Smooth muscle cell (in vitro differentiated cells): ENCODE measurements at regions not wholly inside any gene's neighbourhood (a gene's known extent, or its start where the extent isn't known, plus 50 kb on each side); places are given as distances from the start of the nearest gene placed in this dataset.
A peak's percentile ranks its signal among the peaks of the same experiment; 100 is the strongest.

Source experiments
- DNase-seq: peaks from one replicate; lab custom pipeline; 2025; ENCODE audit not compliant: unreplicated experiment; lab: John Stamatoyannopoulos, UW
- H2AFZ ChIP-seq: fragments of 200-600 bp; sonication (generic); 2 replicates; pipeline ENCODE4 v1.6.0; 2016; ENCODE audit warnings: antibody characterized with exemption, low read depth, mild to moderate bottlenecking
- H3F3A ChIP-seq: fragments of 200-600 bp; sonication (generic); 2 replicates; pipeline ENCODE4 v1.6.0; 2017; ENCODE audit warnings: antibody characterized with exemption, low read depth
- H3K27ac ChIP-seq: fragments of 200-600 bp; sonication (generic); 2 replicates; pipeline ENCODE4 v1.5.1; 2016; ENCODE audit warnings: low read depth, mild to moderate bottlenecking
- H3K27me3 ChIP-seq: fragments of 200-600 bp; sonication (generic); 2 replicates; pipeline ENCODE4 v1.6.1; 2016; ENCODE audit warnings: low read depth, mild to moderate bottlenecking
- H3K36me3 ChIP-seq: fragments of 200-600 bp; sonication (generic); 2 replicates; pipeline ENCODE4 v1.5.1; 2016; ENCODE audit warnings: low read depth
- H3K4me1 ChIP-seq: fragments of 200-600 bp; sonication (generic); 2 replicates; pipeline ENCODE4 v1.5.1; 2016; ENCODE audit warnings: low read depth
- H3K4me2 ChIP-seq: fragments of 200-600 bp; sonication (generic); 2 replicates; pipeline ENCODE4 v1.6.0; 2016; ENCODE audit warnings: mild to moderate bottlenecking
- H3K4me3 ChIP-seq: fragments of 200-600 bp; sonication (generic); 2 replicates; pipeline ENCODE4 v1.5.1; 2016; ENCODE audit warnings: mild to moderate bottlenecking
- H3K79me2 ChIP-seq: fragments of 200-600 bp; sonication (generic); 2 replicates; pipeline ENCODE4 v1.6.0; 2016; ENCODE audit warnings: low read depth, mild to moderate bottlenecking
- H3K9ac ChIP-seq: fragments of 200-600 bp; sonication (generic); 2 replicates; pipeline ENCODE4 v1.6.0; 2016; ENCODE audit warnings: low read depth
- H3K9me3 ChIP-seq: fragments of 200-600 bp; sonication (generic); replicated peaks from 2 replicates; pipeline ENCODE4 v1.5.1; 2016; ENCODE audit warnings: low read depth
- H4K20me1 ChIP-seq: fragments of 200-600 bp; sonication (generic); 2 replicates; pipeline ENCODE4 v1.6.0; 2016; ENCODE audit warnings: low read depth
- WGBS: methylation state at CpG from one replicate; pipeline ENCODE4 v1.1.7; 2016; ENCODE audit warnings: low lambda C conversion rate; 5-methylcytosine and 5-hydroxymethylcytosine counted together
- TF ChIP-seq, protein P1 (sequence below): fragments of 200-600 bp; sonication (generic); IDR thresholded peaks from 2 replicates; pipeline ENCODE4 v1.5.1; 2017; ENCODE audit warnings: borderline replicate concordance, mild to moderate bottlenecking, antibody characterized with exemption; ENCODE audit not compliant: insufficient read depth, poor library complexity, severe bottlenecking

DNA sequence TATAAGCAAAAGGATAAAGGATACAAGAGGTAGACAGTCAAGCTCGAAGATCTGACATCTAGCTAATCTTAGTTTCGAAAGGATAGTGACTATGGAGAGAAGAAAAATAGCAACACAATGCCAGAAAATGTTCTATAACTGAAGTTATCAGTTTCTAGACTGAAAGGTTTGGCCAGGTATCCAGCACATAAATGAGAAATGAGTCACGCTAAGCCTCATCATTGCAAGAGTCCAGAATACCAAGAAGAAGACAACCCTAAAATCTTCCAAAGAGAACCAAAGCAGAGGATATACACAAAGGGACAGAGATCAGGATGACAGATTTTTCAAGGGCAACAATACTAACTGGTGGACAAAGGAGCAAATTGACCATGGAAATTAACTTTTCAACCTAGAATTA lies 237.0 kb downstream of the POSTN start:
- Histone ChIP-seq H3F3A (no peaks in the 10 kb centered on the region), H2AFZ (no peak overlapping the region), H3K4me1 (peaks cover 4% of the 10 kb centered on the region), H3K36me3 (no peaks in the 10 kb centered on the region), H3K79me2 (no peaks in the 10 kb centered on the region), H3K27me3 (no peaks in the 10 kb centered on the region), H3K9ac (no peak overlapping the region), H3K4me3 (no peak overlapping the region), H3K9me3 (no peaks in the 10 kb centered on the region), H3K4me2 (no peak overlapping the region), H3K27ac (no peak overlapping the region), H4K20me1 (no peaks in the 10 kb centered on the region)
- 88% methylated on average over 3 of the region's 3 CpGs for WGBS
- TF ChIP-seq, protein P1, sequence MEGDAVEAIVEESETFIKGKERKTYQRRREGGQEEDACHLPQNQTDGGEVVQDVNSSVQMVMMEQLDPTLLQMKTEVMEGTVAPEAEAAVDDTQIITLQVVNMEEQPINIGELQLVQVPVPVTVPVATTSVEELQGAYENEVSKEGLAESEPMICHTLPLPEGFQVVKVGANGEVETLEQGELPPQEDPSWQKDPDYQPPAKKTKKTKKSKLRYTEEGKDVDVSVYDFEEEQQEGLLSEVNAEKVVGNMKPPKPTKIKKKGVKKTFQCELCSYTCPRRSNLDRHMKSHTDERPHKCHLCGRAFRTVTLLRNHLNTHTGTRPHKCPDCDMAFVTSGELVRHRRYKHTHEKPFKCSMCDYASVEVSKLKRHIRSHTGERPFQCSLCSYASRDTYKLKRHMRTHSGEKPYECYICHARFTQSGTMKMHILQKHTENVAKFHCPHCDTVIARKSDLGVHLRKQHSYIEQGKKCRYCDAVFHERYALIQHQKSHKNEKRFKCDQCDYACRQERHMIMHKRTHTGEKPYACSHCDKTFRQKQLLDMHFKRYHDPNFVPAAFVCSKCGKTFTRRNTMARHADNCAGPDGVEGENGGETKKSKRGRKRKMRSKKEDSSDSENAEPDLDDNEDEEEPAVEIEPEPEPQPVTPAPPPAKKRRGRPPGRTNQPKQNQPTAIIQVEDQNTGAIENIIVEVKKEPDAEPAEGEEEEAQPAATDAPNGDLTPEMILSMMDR = no peak
- no peak for DNase-seq

DNA sequence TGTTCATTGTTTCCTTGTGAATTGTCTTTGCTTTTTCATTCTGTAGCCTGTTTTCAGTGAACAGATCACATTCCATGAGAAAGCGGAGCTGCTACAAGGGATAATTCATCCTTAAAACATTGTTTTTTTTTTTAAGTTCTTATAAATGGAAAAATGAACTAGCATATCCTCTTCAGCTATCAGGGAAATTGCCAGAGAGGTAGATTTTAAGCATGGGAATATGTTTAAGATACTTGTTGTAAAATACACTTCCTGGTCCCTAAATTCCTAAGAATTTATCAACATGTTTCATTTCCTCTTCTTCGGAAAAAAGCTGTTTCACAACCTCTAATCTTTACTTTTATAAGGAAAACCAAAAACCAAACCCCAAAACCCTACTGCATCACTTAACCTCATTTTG lies 238.0 kb downstream of the POSTN start:
- no peaks in the 10 kb centered on the region for H3K36me3 ChIP-seq
- peaks cover 4% of the 10 kb centered on the region for H3K4me1 ChIP-seq
- H3F3A ChIP-seq = no peaks in the 10 kb centered on the region
- H3K9ac ChIP-seq = no peak overlapping the region
- no peak for DNase-seq
- no peaks in the 10 kb centered on the region for H4K20me1 ChIP-seq
- H3K4me2 ChIP-seq = peak overlapping the region; percentile 69
- no peak overlapping the region for H3K4me3 ChIP-seq
- no peak overlapping the region for H3K27ac ChIP-seq
- H3K9me3 ChIP-seq = no peaks in the 10 kb centered on the region
- no peaks in the 10 kb centered on the region for H3K27me3 ChIP-seq
- no peaks in the 10 kb centered on the region for H3K79me2 ChIP-seq
- TF ChIP-seq, protein P1 = no peak
- peak overlapping the region; percentile 87 for H2AFZ ChIP-seq
- 29% methylated on average over 2 of the region's 2 CpGs for WGBS

DNA sequence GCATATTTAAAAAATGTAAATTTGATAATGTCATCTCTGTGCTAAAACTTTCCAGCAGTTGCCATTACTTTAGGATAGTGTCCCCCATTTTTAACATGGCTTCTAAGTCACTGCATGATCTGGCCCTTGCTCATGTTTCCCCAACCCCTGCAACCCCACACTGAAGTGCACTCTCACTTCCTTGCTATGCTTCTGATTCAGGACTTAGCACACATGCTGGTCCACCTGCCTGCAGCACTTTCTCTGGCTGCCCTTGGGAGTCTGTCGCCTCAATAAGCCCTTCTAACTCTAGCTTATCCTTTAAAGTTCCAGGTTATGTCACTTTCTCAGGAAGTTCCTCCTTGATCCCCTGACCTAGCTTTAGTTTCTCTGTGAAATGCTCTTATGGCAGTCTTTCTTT lies 241.0 kb downstream of the POSTN start:
- Histone ChIP-seq H3K36me3 (no peaks in the 10 kb centered on the region), H2AFZ (no peak overlapping the region), H3K9ac (no peak overlapping the region), H3K27me3 (no peaks in the 10 kb centered on the region), H3K27ac (no peak overlapping the region), H3K9me3 (no peaks in the 10 kb centered on the region), H3K79me2 (no peaks in the 10 kb centered on the region), H3K4me1 (peaks cover 4% of the 10 kb centered on the region), H4K20me1 (no peaks in the 10 kb centered on the region), H3F3A (no peaks in the 10 kb centered on the region), H3K4me3 (no peak overlapping the region), H3K4me2 (no peak overlapping the region)
- DNase-seq = no peak
- 96% methylated on average over 1 of the region's 1 CpG for WGBS
- TF ChIP-seq, protein P1 = no peak

DNA sequence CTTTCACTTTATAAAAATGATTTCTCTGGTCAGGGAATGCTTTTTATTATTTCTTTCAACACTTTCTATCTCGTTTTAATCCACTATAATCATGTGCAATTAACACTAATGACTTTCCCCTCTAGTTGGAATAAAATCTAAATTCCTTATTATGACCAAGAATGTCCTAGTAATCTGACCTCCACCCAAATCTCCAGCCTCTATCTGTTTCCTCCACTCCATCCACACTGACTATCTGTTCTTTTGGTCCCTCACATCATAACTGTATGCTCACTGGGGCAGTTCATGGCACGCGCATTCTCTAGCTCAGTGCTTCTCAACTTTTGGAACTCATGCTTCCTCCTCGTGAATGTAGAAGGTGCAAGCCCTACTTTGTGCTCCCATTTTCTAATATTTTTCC lies 244.7 kb downstream of the POSTN start:
- no peaks in the 10 kb centered on the region for H3K79me2 ChIP-seq
- H3K4me1 ChIP-seq = no peaks in the 10 kb centered on the region
- no peaks in the 10 kb centered on the region for H4K20me1 ChIP-seq
- DNase-seq = no peak
- H3K9ac ChIP-seq = no peak overlapping the region
- H3K36me3 ChIP-seq = no peaks in the 10 kb centered on the region
- TF ChIP-seq, protein P1 = no peak
- no peaks in the 10 kb centered on the region for H3K27me3 ChIP-seq
- no peaks in the 10 kb centered on the region for H3F3A ChIP-seq
- H3K27ac ChIP-seq = no peak overlapping the region
- no peak overlapping the region for H2AFZ ChIP-seq
- no peak overlapping the region for H3K4me3 ChIP-seq
- no peak overlapping the region for H3K4me2 ChIP-seq
- WGBS = 93% methylated on average over 4 of the region's 4 CpGs
- no peaks in the 10 kb centered on the region for H3K9me3 ChIP-seq
